GM12878 (cell line): ENCODE measurements at regions not wholly inside any gene's neighbourhood (a gene's known extent, or its start where the extent isn't known, plus 50 kb on each side); places are given as distances from the start of the nearest gene placed in this dataset.

Source experiments
- POLR2AphosphoS2 ChIP-seq: IDR thresholded peaks from 2 replicates; pipeline ENCODE4 v1.6.1; 2011; ENCODE audit warnings: low read depth, mild to moderate bottlenecking, low read length, improper control_type of control experiment, moderate library complexity
- SP1 ChIP-seq: IDR thresholded peaks from one replicate; pipeline ENCODE4 v1.6.1; 2011; ENCODE audit warnings: low read depth, low read length
- SREBF1 ChIP-seq: IDR thresholded peaks from 2 replicates; pipeline ENCODE4 v1.6.1; 2012; ENCODE audit warnings: mild to moderate bottlenecking, low read length
- TAF1 ChIP-seq: IDR thresholded peaks from 2 replicates; pipeline ENCODE4 v1.6.1; 2011; ENCODE audit warnings: mild to moderate bottlenecking, low read depth, low read length, borderline replicate concordance
- TCF7 ChIP-seq: IDR thresholded peaks from 2 replicates; pipeline ENCODE4 v1.6.1; 2014; ENCODE audit warnings: antibody characterized with exemption, borderline replicate concordance
- WRNIP1 ChIP-seq: IDR thresholded peaks from 2 replicates; pipeline ENCODE4 v1.6.1; 2011; ENCODE audit warnings: low read depth, low read length, improper control_type of control experiment, borderline replicate concordance
- TF ChIP-seq, protein P1 (sequence below), 3 experiments: IDR thresholded peaks in 2 of 3; conservative IDR thresholded peaks in 1 of 3; 2 replicates each; pipeline ENCODE4 v1.5.1; 2011; ENCODE audit warnings: low read depth in 3 of 3, low read length in 3 of 3, mild to moderate bottlenecking in 3 of 3, control low read depth in 2 of 3, moderate library complexity in 2 of 3, inconsistent platforms in 1 of 3, mixed read lengths in 1 of 3; ENCODE audit not compliant: control insufficient read depth in 2 of 3, insufficient read depth in 1 of 3; ENCODE audit errors: extremely low read depth in 1 of 3

DNA sequence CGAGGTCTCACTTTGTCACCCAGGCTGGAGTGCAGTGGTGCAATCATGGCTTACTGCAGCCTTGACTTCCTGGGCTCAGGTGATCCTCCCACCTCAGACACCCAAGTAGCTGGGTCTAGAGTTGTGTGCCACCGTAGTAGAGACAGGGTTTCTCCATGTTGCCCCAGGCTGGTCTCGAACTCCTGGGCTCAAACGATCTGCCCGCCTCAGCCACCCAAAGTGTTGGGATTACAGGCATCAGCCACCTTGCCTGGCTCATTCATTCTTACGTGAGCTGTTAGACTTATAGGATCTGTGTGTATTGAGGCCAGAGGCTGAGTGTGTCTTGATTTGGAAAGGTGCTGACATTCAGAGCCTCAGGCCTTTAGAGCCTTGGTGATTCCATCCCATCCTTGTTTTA is 128.1 kb downstream of the SLC25A47 start:
- TF ChIP-seq WRNIP1 (no peak), POLR2AphosphoS2 (no peak), SREBF1 (no peak), SP1 (no peak), TAF1 (no peak), TCF7 (no peak)
- TF ChIP-seq, protein P1, sequence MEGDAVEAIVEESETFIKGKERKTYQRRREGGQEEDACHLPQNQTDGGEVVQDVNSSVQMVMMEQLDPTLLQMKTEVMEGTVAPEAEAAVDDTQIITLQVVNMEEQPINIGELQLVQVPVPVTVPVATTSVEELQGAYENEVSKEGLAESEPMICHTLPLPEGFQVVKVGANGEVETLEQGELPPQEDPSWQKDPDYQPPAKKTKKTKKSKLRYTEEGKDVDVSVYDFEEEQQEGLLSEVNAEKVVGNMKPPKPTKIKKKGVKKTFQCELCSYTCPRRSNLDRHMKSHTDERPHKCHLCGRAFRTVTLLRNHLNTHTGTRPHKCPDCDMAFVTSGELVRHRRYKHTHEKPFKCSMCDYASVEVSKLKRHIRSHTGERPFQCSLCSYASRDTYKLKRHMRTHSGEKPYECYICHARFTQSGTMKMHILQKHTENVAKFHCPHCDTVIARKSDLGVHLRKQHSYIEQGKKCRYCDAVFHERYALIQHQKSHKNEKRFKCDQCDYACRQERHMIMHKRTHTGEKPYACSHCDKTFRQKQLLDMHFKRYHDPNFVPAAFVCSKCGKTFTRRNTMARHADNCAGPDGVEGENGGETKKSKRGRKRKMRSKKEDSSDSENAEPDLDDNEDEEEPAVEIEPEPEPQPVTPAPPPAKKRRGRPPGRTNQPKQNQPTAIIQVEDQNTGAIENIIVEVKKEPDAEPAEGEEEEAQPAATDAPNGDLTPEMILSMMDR (IDR thresholded peaks at IDR 0.05 in 2 of 3, conservative IDR thresholded peaks at IDR 0.05 in 1 of 3; ENCODE audit: control insufficient read depth in 2 of 3, extremely low read depth in 1 of 3, insufficient read depth in 1 of 3, low read depth in 3 of 3, low read length in 3 of 3) = no peak
